ENCODE measurements at regions not wholly inside any gene's neighbourhood (a gene's known extent, or its start where the extent isn't known, plus 50 kb on each side); places are given as distances from the start of the nearest gene placed in this dataset.
A peak's percentile ranks its signal among the peaks of the same experiment; 100 is the strongest.
"Not testable (repeated sequence)": the region's sequence is repeated elsewhere in the genome, so short reads cannot be mapped to it uniquely, and the experiment has no call there.

DNA sequence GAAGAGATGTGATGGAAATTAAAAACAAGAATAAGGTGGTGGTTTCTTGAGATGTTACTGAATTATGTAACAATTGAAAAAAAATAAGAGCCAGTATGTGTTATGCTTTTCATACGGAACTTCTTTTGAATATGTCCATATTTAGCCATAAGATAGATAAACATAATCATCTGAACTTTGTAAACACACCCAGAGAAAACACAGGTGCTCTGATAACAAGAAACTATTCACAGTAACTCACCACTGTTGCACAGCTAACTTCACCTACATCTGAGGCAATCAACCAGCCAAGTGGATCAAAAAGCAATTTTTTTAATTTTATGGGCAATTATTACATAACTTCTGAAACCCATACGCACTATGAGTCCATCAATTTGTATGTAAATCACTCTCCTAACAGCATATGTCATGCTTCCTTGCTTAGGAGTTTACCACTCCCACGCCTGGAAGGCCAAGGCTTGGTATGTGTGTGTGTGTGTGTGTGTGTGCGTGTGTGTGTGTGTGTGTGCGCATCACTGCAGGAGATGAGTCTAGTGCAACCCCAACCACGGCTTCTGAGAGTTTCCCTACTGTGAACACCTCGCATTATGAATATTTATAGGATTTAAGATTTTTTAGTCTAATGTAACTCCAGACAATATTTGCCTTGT, 443.4 kb downstream of the BCAT1 start:
- Histone ChIP-seq H3K4me1 (ENCODE audit: low read length) (peaks cover 15% of the 10 kb centered on the region), H3K4me3 (ENCODE audit: low read length) (peak overlapping the region; percentile 17), H3K79me2 (ENCODE audit: low read length) (peaks cover 94% of the 10 kb centered on the region), H2AFZ (ENCODE audit: low read depth, low read length) (no peak overlapping the region), H3K4me2 (ENCODE audit: low read length) (peak overlapping the region; percentile 42), H3K36me3 (replicated peaks; ENCODE audit: low read depth, low read length) (no peaks in the 10 kb centered on the region), H3K27me3 (ENCODE audit: low read depth, low read length) (no peaks in the 10 kb centered on the region), H3K9ac (ENCODE audit: low read length) (no peak overlapping the region), H3K9me3 (ENCODE audit: insufficient read depth, low read length) (no peaks in the 10 kb centered on the region), H4K20me1 (ENCODE audit: insufficient read depth, low read length) (peaks cover 22% of the 10 kb centered on the region), H3K27ac (ENCODE audit: low read length) (peak overlapping the region; percentile 15)
- TF ChIP-seq, protein P1, sequence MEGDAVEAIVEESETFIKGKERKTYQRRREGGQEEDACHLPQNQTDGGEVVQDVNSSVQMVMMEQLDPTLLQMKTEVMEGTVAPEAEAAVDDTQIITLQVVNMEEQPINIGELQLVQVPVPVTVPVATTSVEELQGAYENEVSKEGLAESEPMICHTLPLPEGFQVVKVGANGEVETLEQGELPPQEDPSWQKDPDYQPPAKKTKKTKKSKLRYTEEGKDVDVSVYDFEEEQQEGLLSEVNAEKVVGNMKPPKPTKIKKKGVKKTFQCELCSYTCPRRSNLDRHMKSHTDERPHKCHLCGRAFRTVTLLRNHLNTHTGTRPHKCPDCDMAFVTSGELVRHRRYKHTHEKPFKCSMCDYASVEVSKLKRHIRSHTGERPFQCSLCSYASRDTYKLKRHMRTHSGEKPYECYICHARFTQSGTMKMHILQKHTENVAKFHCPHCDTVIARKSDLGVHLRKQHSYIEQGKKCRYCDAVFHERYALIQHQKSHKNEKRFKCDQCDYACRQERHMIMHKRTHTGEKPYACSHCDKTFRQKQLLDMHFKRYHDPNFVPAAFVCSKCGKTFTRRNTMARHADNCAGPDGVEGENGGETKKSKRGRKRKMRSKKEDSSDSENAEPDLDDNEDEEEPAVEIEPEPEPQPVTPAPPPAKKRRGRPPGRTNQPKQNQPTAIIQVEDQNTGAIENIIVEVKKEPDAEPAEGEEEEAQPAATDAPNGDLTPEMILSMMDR (IDR thresholded peaks at IDR 0.05; ENCODE audit: low read depth, low read length): no peak
- TF ChIP-seq EZH2phosphoT487 (IDR thresholded peaks at IDR 0.05; ENCODE audit: low read depth): no peak

DNA sequence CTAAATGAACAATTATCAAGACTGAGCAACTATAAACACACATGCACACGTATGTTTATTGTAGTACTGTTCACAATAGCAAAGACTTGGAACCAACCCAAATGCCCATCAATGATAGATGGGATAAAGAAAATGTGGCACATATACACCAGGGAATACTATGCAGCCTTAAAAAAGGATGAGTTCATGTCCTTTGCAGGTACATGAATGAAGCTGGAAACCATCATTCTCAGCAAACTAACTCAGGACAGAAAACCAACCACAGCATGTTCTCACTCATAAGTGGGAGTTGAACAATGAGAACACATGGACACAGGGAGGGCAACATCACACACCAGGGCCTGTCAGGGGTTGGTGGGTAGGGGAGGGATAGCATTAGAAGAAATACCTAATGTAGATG, 445.4 kb downstream of the BCAT1 start:
- H3K27ac ChIP-seq (ENCODE audit: low read length); H3K36me3 ChIP-seq (replicated peaks; ENCODE audit: low read depth, low read length); H3K27me3 ChIP-seq (ENCODE audit: low read depth, low read length); H3K9me3 ChIP-seq (ENCODE audit: insufficient read depth, low read length); H3K9ac ChIP-seq (ENCODE audit: low read length); H3K4me2 ChIP-seq (ENCODE audit: low read length); H3K4me3 ChIP-seq (ENCODE audit: low read length); H2AFZ ChIP-seq (ENCODE audit: low read depth, low read length): not testable (repeated sequence)
- Histone ChIP-seq H3K79me2 (ENCODE audit: low read length) (peaks cover 94% of the 10 kb centered on the region), H4K20me1 (ENCODE audit: insufficient read depth, low read length) (peaks cover 14% of the 10 kb centered on the region; the same call in 1 of the 2 replicates), H3K4me1 (ENCODE audit: low read length) (peaks cover 15% of the 10 kb centered on the region)

DNA sequence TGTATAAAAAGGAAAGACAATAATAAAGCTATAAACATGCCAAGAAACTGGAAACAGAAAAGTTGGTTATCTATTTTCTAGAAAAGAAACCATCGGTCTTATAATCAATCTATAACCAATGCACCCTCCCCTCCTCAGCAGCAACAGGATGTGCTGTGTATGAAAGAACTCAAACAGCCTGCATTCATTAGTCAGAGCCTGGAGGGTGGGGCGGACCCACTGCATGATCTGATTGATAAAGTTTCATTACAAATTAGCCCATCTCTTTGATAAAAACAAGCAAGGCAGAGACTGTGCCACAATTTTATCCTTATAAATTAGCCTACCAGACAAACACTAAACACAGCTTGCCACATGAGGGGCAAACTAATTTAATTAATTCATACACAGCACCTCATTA, 448.1 kb downstream of the BCAT1 start:
- peaks cover 99% of the 10 kb centered on the region for H3K79me2 ChIP-seq (ENCODE audit: low read length)
- H3K4me3 ChIP-seq (ENCODE audit: low read length): no peak overlapping the region
- H2AFZ ChIP-seq (ENCODE audit: low read depth, low read length): no peak overlapping the region
- H3K27ac ChIP-seq (ENCODE audit: low read length): no peak overlapping the region
- peaks cover 6% of the 10 kb centered on the region for H3K36me3 ChIP-seq (replicated peaks; ENCODE audit: low read depth, low read length)
- H3K9ac ChIP-seq (ENCODE audit: low read length): no peak overlapping the region
- no peaks in the 10 kb centered on the region for H3K27me3 ChIP-seq (ENCODE audit: low read depth, low read length)
- H4K20me1 ChIP-seq (ENCODE audit: insufficient read depth, low read length): peaks cover 12% of the 10 kb centered on the region; the same call in 1 of the 2 replicates
- no peaks in the 10 kb centered on the region for H3K9me3 ChIP-seq (ENCODE audit: insufficient read depth, low read length)
- H3K4me2 ChIP-seq (ENCODE audit: low read length): no peak overlapping the region
- peaks cover 14% of the 10 kb centered on the region for H3K4me1 ChIP-seq (ENCODE audit: low read length)
- TF ChIP-seq, protein P1 (IDR thresholded peaks at IDR 0.05; ENCODE audit: low read depth, low read length): no peak
- TF ChIP-seq EZH2phosphoT487 (IDR thresholded peaks at IDR 0.05; ENCODE audit: low read depth): no peak

DNA sequence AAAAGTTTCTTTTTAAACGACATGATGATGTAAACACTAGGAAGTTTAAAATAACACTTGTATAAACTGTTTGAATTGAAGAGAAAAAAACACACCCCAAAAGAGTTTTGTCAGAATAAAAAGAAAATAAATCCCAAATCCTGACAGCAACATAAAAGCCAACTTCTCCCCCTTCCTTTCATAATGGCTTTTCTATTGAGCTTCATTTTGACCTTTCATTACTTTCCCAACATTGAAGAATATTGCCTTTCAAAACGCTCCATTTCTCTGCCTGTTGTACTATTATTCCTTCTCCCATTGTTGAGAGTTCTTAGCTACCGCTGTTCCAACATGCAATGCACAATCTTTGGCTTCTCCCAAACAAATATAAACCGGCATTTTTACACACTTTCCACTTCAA, 448.5 kb downstream of the BCAT1 start:
- no peaks in the 10 kb centered on the region for H3K27me3 ChIP-seq (ENCODE audit: low read depth, low read length)
- H3K36me3 ChIP-seq (replicated peaks; ENCODE audit: low read depth, low read length): peaks cover 9% of the 10 kb centered on the region
- H3K79me2 ChIP-seq (ENCODE audit: low read length): peaks cover 99% of the 10 kb centered on the region
- H3K9me3 ChIP-seq (ENCODE audit: insufficient read depth, low read length): no peaks in the 10 kb centered on the region
- H3K4me1 ChIP-seq (ENCODE audit: low read length): peaks cover 10% of the 10 kb centered on the region
- no peak overlapping the region for H3K9ac ChIP-seq (ENCODE audit: low read length)
- H4K20me1 ChIP-seq (ENCODE audit: insufficient read depth, low read length): peaks cover 12% of the 10 kb centered on the region; the same call in 1 of the 2 replicates
- no peak overlapping the region for H3K4me2 ChIP-seq (ENCODE audit: low read length)
- H3K4me3 ChIP-seq (ENCODE audit: low read length): no peak overlapping the region
- no peak overlapping the region for H3K27ac ChIP-seq (ENCODE audit: low read length)
- TF ChIP-seq, protein P1 (IDR thresholded peaks at IDR 0.05; ENCODE audit: low read depth, low read length): no peak
- TF ChIP-seq EZH2phosphoT487 (IDR thresholded peaks at IDR 0.05; ENCODE audit: low read depth): no peak
- H2AFZ ChIP-seq (ENCODE audit: low read depth, low read length): no peak overlapping the region

Measured in OCI-LY3 (cell line).